Trophoblast cell (in vitro differentiated cells and primary cell): ENCODE measurements at regions not wholly inside any gene's neighbourhood (a gene's known extent, or its start where the extent isn't known, plus 50 kb on each side); places are given as distances from the start of the nearest gene placed in this dataset.
A peak's percentile ranks its signal among the peaks of the same experiment; 100 is the strongest.

Experiments
- DNase-seq, 2 donors: peaks; one replicate each; pipeline ENCODE4 v3.0.0-alpha.2; 2016
- H2AFZ ChIP-seq: 2 replicates; pipeline ENCODE4 v1.6.1; 2013; ENCODE audit warnings: low read length, moderate library complexity, mild to moderate bottlenecking; ENCODE audit not compliant: insufficient read depth, poor library complexity
- H2AK5ac ChIP-seq: 2 replicates; pipeline ENCODE4 v1.6.1; 2013; ENCODE audit warnings: mild to moderate bottlenecking, low read length
- H2BK120ac ChIP-seq: 2 replicates; pipeline ENCODE4 v1.6.1; 2013; ENCODE audit warnings: low read length, mild to moderate bottlenecking, moderate library complexity; ENCODE audit not compliant: insufficient read depth, poor library complexity
- H2BK12ac ChIP-seq: 2 replicates; pipeline ENCODE4 v1.6.1; 2013; ENCODE audit warnings: mild to moderate bottlenecking, low read length, moderate library complexity
- H2BK5ac ChIP-seq: 2 replicates; pipeline ENCODE4 v1.6.1; 2013; ENCODE audit warnings: low read length, low read depth, moderate library complexity, mild to moderate bottlenecking; ENCODE audit not compliant: poor library complexity
- H3K14ac ChIP-seq: 2 replicates; pipeline ENCODE4 v1.6.1; 2013; ENCODE audit warnings: mild to moderate bottlenecking, low read length
- H3K18ac ChIP-seq: 2 replicates; pipeline ENCODE4 v1.6.1; 2013; ENCODE audit warnings: mild to moderate bottlenecking, low read length
- H3K23ac ChIP-seq: 2 replicates; pipeline ENCODE4 v1.6.1; 2013; ENCODE audit warnings: low read length
- H3K27ac ChIP-seq: 2 replicates; pipeline ENCODE4 v1.5.1; 2013; ENCODE audit warnings: low read depth, mild to moderate bottlenecking, inconsistent platforms, low read length, moderate library complexity
- H3K27me3 ChIP-seq: 2 replicates; pipeline ENCODE4 v1.6.1; 2013; ENCODE audit warnings: inconsistent platforms, mild to moderate bottlenecking, low read length, moderate library complexity; ENCODE audit not compliant: insufficient read depth
- H3K36me3 ChIP-seq, 2 experiments: 1 replicate in 1 of 2; 2 replicates in 1 of 2; pipeline ENCODE4 v1.6.1; 2013; ENCODE audit warnings: low read length in 2 of 2, mild to moderate bottlenecking in 2 of 2, moderate library complexity in 1 of 2; ENCODE audit not compliant: insufficient read depth in 2 of 2, control insufficient read depth in 1 of 2
- H3K4ac ChIP-seq: 2 replicates; pipeline ENCODE4 v1.6.1; 2013; ENCODE audit warnings: low read depth, mild to moderate bottlenecking, low read length, moderate library complexity
- H3K4me1 ChIP-seq, 2 experiments: 1 replicate in 1 of 2; 2 replicates in 1 of 2; pipeline ENCODE4 v1.6.1; 2013; ENCODE audit warnings: low read length in 2 of 2, mild to moderate bottlenecking in 2 of 2, moderate library complexity in 1 of 2; ENCODE audit not compliant: insufficient read depth in 2 of 2, control insufficient read depth in 1 of 2
- H3K4me2 ChIP-seq: 2 replicates; pipeline ENCODE4 v1.6.1; 2013; ENCODE audit warnings: inconsistent platforms, mild to moderate bottlenecking, low read length, moderate library complexity
- H3K4me3 ChIP-seq: 2 replicates; pipeline ENCODE4 v1.5.1; 2013; ENCODE audit warnings: mild to moderate bottlenecking, low read depth, low read length, inconsistent platforms
- H3K79me1 ChIP-seq: one replicate; pipeline ENCODE4 v1.6.1; 2013; ENCODE audit warnings: low read length
- H3K79me2 ChIP-seq: 2 replicates; pipeline ENCODE4 v1.6.1; 2013; ENCODE audit warnings: low read length, mild to moderate bottlenecking; ENCODE audit not compliant: control insufficient read depth, insufficient read depth, poor library complexity
- H3K9ac ChIP-seq: 2 replicates; pipeline ENCODE4 v1.6.1; 2013; ENCODE audit warnings: mild to moderate bottlenecking, low read length
- H3K9me3 ChIP-seq: 2 replicates; pipeline ENCODE4 v1.6.1; 2013; ENCODE audit warnings: low read depth, mild to moderate bottlenecking, control low read depth, inconsistent platforms, low read length; ENCODE audit not compliant: insufficient read depth
- H4K12ac ChIP-seq: 2 replicates; pipeline ENCODE4 v1.6.1; 2013; ENCODE audit warnings: low read depth, mild to moderate bottlenecking, low read length, moderate library complexity
- H4K8ac ChIP-seq: 2 replicates; pipeline ENCODE4 v1.6.1; 2013; ENCODE audit warnings: low read depth, mild to moderate bottlenecking, low read length, moderate library complexity
- H4K91ac ChIP-seq: one replicate; pipeline ENCODE4 v1.6.1; 2013; ENCODE audit warnings: low read depth, mild to moderate bottlenecking, low read length, moderate library complexity
- WGBS: extraction: QIAGEN DNeasy Blood & Tissue Kit; methylation state at CpG from one replicate; pipeline ENCODE4 v1.1.7; 2013; ENCODE audit warnings: missing lambda C conversion rate; ENCODE audit not compliant: insufficient read length, insufficient coverage; ENCODE audit errors: extremely low coverage; 5-methylcytosine and 5-hydroxymethylcytosine counted together

- H2AK5ac ChIP-seq: peak overlapping the region; percentile 92
- peak overlapping the region; percentile 76 for H4K8ac ChIP-seq
- H3K23ac ChIP-seq: no peak overlapping the region
- peak overlapping the region; percentile 82 for H3K18ac ChIP-seq
- peaks cover 15% of the 10 kb centered on the region for H3K79me1 ChIP-seq
- H3K14ac ChIP-seq: peak overlapping the region; percentile 90
- peak overlapping the region; percentile 98 for H2BK12ac ChIP-seq
- no peaks in the 10 kb centered on the region for H3K9me3 ChIP-seq
- peak overlapping the region; percentile 35 for H2AFZ ChIP-seq
- peak overlapping the region; percentile 55 for H3K4ac ChIP-seq
- no peak overlapping the region for H3K9ac ChIP-seq
- H3K36me3 ChIP-seq: no peaks in the 10 kb centered on the region
- H3K27me3 ChIP-seq: no peaks in the 10 kb centered on the region
- no peak overlapping the region for H3K4me2 ChIP-seq
- H3K4me1 ChIP-seq: peaks cover 17% of the 10 kb centered on the region in 2 experiments
- H2BK5ac ChIP-seq: peak overlapping the region; percentile 65
- DNase-seq: no peak
- no CpG with 5 or more reads among the region's 7 CpGs for WGBS
- H4K12ac ChIP-seq: peak overlapping the region; percentile 69
- peak overlapping the region; percentile 36 for H3K27ac ChIP-seq
- no peaks in the 10 kb centered on the region for H3K79me2 ChIP-seq
- H2BK120ac ChIP-seq: peak overlapping the region; percentile 74
- H4K91ac ChIP-seq: peak overlapping the region; percentile 67
- no peak overlapping the region for H3K4me3 ChIP-seq
Measured at GRCh38 chr15:88982304-88982945, 69.2 kb upstream of the MFGE8 start.

- Histone ChIP-seq H3K79me2 (peaks cover 2% of the 10 kb centered on the region), H3K9ac (no peak overlapping the region), H4K12ac (no peak overlapping the region), H4K8ac (no peak overlapping the region), H2BK120ac (no peak overlapping the region), H3K79me1 (peaks cover 19% of the 10 kb centered on the region), H3K36me3 (no peaks in the 10 kb centered on the region), H3K4me3 (no peak overlapping the region), H3K9me3 (no peaks in the 10 kb centered on the region), H2AK5ac (no peak overlapping the region), H3K4me2 (no peak overlapping the region), H3K18ac (no peak overlapping the region), H4K91ac (no peak overlapping the region), H2AFZ (no peak overlapping the region), H3K14ac (no peak overlapping the region), H3K4me1 (peaks cover 21% of the 10 kb centered on the region in 2 experiments), H3K27me3 (no peaks in the 10 kb centered on the region), H3K23ac (no peak overlapping the region), H3K4ac (no peak overlapping the region), H2BK5ac (no peak overlapping the region), H3K27ac (no peak overlapping the region), H2BK12ac (no peak overlapping the region)
- no CpG with 5 or more reads among the region's 2 CpGs for WGBS
- DNase-seq: no peak
Measured at GRCh38 chr15:88982946-88983342, 69.8 kb upstream of the MFGE8 start.

GRCh38 chr15:88983861-88984429 is 70.8 kb upstream of the MFGE8 start:
- Histone ChIP-seq H4K8ac (no peak overlapping the region), H3K79me1 (peaks cover 24% of the 10 kb centered on the region), H3K4me2 (no peak overlapping the region), H3K14ac (no peak overlapping the region), H2BK12ac (peak overlapping the region; percentile 4), H3K9ac (no peak overlapping the region), H3K79me2 (peaks cover 2% of the 10 kb centered on the region), H2BK5ac (no peak overlapping the region), H3K23ac (no peak overlapping the region), H3K9me3 (no peaks in the 10 kb centered on the region), H3K27me3 (no peaks in the 10 kb centered on the region), H3K4me1 (peaks cover 23% of the 10 kb centered on the region in 2 experiments), H3K4me3 (no peak overlapping the region), H4K12ac (no peak overlapping the region), H3K4ac (no peak overlapping the region), H2AFZ (no peak overlapping the region), H3K18ac (no peak overlapping the region), H2BK120ac (no peak overlapping the region), H4K91ac (no peak overlapping the region), H3K27ac (no peak overlapping the region), H2AK5ac (no peak overlapping the region), H3K36me3 (no peaks in the 10 kb centered on the region)
- no CpG with 5 or more reads among the region's 9 CpGs for WGBS
- DNase-seq: no peak

- peak overlapping the region; percentile 3 for H4K12ac ChIP-seq
- peak overlapping the region; percentile 68 for H2BK12ac ChIP-seq
- no peak overlapping the region for H3K23ac ChIP-seq
- no peaks in the 10 kb centered on the region for H3K9me3 ChIP-seq
- H3K4me1 ChIP-seq: peaks cover 26 to 29% of the 10 kb centered on the region in 2 experiments
- no peak overlapping the region for H3K27ac ChIP-seq
- H3K14ac ChIP-seq: no peak overlapping the region
- peaks cover 2% of the 10 kb centered on the region for H3K79me2 ChIP-seq
- no peak overlapping the region for H4K8ac ChIP-seq
- H2BK5ac ChIP-seq: no peak overlapping the region
- no peak overlapping the region for H2AK5ac ChIP-seq
- no peak overlapping the region for H2BK120ac ChIP-seq
- H3K79me1 ChIP-seq: peaks cover 30% of the 10 kb centered on the region
- no CpG with 5 or more reads among the region's 14 CpGs for WGBS
- no peak overlapping the region for H3K18ac ChIP-seq
- no peak overlapping the region for H2AFZ ChIP-seq
- H4K91ac ChIP-seq: peak overlapping the region; percentile 35
- no peak overlapping the region for H3K4me2 ChIP-seq
- no peaks in the 10 kb centered on the region for H3K36me3 ChIP-seq
- DNase-seq: no peak
- H3K4me3 ChIP-seq: no peak overlapping the region
- H3K9ac ChIP-seq: no peak overlapping the region
- no peaks in the 10 kb centered on the region for H3K27me3 ChIP-seq
- H3K4ac ChIP-seq: no peak overlapping the region
Measured at GRCh38 chr15:88985547-88986393, 72.6 kb upstream of the MFGE8 start.
